Keratinocyte (primary cell): ENCODE measurements at regions not wholly inside any gene's neighbourhood (a gene's known extent, or its start where the extent isn't known, plus 50 kb on each side); places are given as distances from the start of the nearest gene placed in this dataset.

Experiments used
- DNase-seq: peaks from one replicate; pipeline ENCODE4 v3.0.0-alpha.2; 2011; ENCODE audit warnings: low read depth, missing footprints, low spot score
- FAIRE-seq: peaks from 2 replicates; lab custom pipeline; 2011; peaks lifted over from hg19 to GRCh38; lab: Jason Lieb, UNC
- H2AFZ ChIP-seq: 2 replicates; pipeline ENCODE4 v1.6.0; 2012; ENCODE audit warnings: low read length, control low read depth, inconsistent platforms; ENCODE audit not compliant: control insufficient read depth
- H3K27ac ChIP-seq: 2 replicates; pipeline ENCODE4 v1.5.1; 2011; ENCODE audit warnings: low read length; ENCODE audit not compliant: control insufficient read depth, insufficient read depth
- H3K27me3 ChIP-seq: 3 replicates; pipeline ENCODE4 v1.6.0; 2011; ENCODE audit warnings: low read length; ENCODE audit not compliant: control insufficient read depth, insufficient read depth; ENCODE audit errors: extremely low read depth
- H3K36me3 ChIP-seq, 2 experiments: 2 replicates in 1 of 2; 3 replicates in 1 of 2; pipeline ENCODE4 v1.5.1; 2011; ENCODE audit warnings: low read length in 2 of 2, mild to moderate bottlenecking in 1 of 2; ENCODE audit not compliant: control insufficient read depth in 2 of 2, insufficient read depth in 2 of 2; ENCODE audit errors: extremely low read depth in 1 of 2
- H3K4me1 ChIP-seq: 3 replicates; pipeline ENCODE4 v1.5.1; 2011; ENCODE audit warnings: low read length; ENCODE audit not compliant: control insufficient read depth, insufficient read depth; ENCODE audit errors: extremely low read depth
- H3K4me2 ChIP-seq: 3 replicates; pipeline ENCODE4 v1.6.0; 2011; ENCODE audit warnings: low read depth, low read length; ENCODE audit not compliant: control insufficient read depth, insufficient read depth; ENCODE audit errors: extremely low read depth
- H3K4me3 ChIP-seq, 3 experiments: fragments of 200-600 bp in 1 of 3; sonication (generic) in 1 of 3; 2 replicates in 2 of 3; 3 replicates in 1 of 3; pipeline ENCODE4 v1.5.1; 2011 to 2016; ENCODE audit warnings: low read length in 3 of 3, mild to moderate bottlenecking in 3 of 3, control low read depth in 2 of 3, inconsistent platforms in 1 of 3, low read depth in 1 of 3, mixed read lengths in 1 of 3, mixed run types in 1 of 3, moderate library complexity in 1 of 3; ENCODE audit not compliant: control insufficient read depth in 2 of 3, insufficient read depth in 2 of 3; ENCODE audit errors: extremely low read depth in 1 of 3
- H3K79me2 ChIP-seq: 2 replicates; pipeline ENCODE4 v1.6.0; 2012; ENCODE audit warnings: low read length; ENCODE audit not compliant: control insufficient read depth, insufficient read depth
- H3K9ac ChIP-seq: 3 replicates; pipeline ENCODE4 v1.6.0; 2011; ENCODE audit warnings: low read length; ENCODE audit not compliant: control insufficient read depth, insufficient read depth; ENCODE audit errors: extremely low read depth
- H3K9me1 ChIP-seq: 3 replicates; pipeline ENCODE4 v1.6.0; 2011; ENCODE audit warnings: low read length; ENCODE audit not compliant: control insufficient read depth, insufficient read depth; ENCODE audit errors: extremely low read depth
- H3K9me3 ChIP-seq: 2 replicates; pipeline ENCODE4 v1.5.1; 2012; ENCODE audit warnings: low read depth, low read length; ENCODE audit not compliant: control insufficient read depth
- H4K20me1 ChIP-seq: 3 replicates; pipeline ENCODE4 v1.6.0; 2011; ENCODE audit warnings: low read length; ENCODE audit not compliant: control insufficient read depth, insufficient read depth; ENCODE audit errors: extremely low read depth
- CTCF ChIP-seq, 3 experiments: IDR thresholded peaks in 1 of 3; conservative IDR thresholded peaks in 1 of 3; optimal IDR thresholded peaks in 1 of 3; 2 replicates in 2 of 3; 3 replicates in 1 of 3; pipeline versions ENCODE3 to v1.5.1; 2011; ENCODE audit warnings: low read length in 3 of 3, mild to moderate bottlenecking in 3 of 3, moderate library complexity in 2 of 3, control low read depth in 1 of 3, inconsistent platforms in 1 of 3; ENCODE audit not compliant: insufficient read depth in 2 of 3; ENCODE audit errors: extremely low read depth in 1 of 3
- EZH2 ChIP-seq: IDR thresholded peaks from one replicate; pipeline ENCODE4 v1.6.1; 2012; ENCODE audit warnings: inconsistent platforms, mild to moderate bottlenecking, low read length, moderate library complexity
- dilution Hi-C: fragments of 300-500 bp; cut with MboI; formaldehyde crosslinking; loops from one replicate; pipeline ENCODE4 v1.7.0; 2020; ENCODE audit warnings: low sequenced_read_pairs; ENCODE audit not compliant: extremely low pct_ligation_motif_present

- Histone ChIP-seq H4K20me1 (no peaks in the 10 kb centered on the region), H3K27ac (no peak overlapping the region), H3K9ac (no peak overlapping the region), H3K9me1 (no peaks in the 10 kb centered on the region), H3K9me3 (no peaks in the 10 kb centered on the region), H2AFZ (no peak overlapping the region), H3K4me1 (no peaks in the 10 kb centered on the region), H3K4me2 (no peak overlapping the region), H3K27me3 (no peaks in the 10 kb centered on the region), H3K79me2 (no peaks in the 10 kb centered on the region), H3K4me3 (no peak overlapping the region), H3K36me3 (no peaks in the 10 kb centered on the region)
- dilution Hi-C loops, result no loop called here
- no peak for TF ChIP-seq EZH2
- no peak for TF ChIP-seq CTCF (optimal IDR thresholded peaks at IDR 0.05 in 1 of 3, IDR thresholded peaks at IDR 0.05 in 1 of 3, conservative IDR thresholded peaks at IDR 0.05 in 1 of 3; ENCODE audit: extremely low read depth in 1 of 3, insufficient read depth in 2 of 3, low read length in 3 of 3)
- DNase-seq, result no peak
- no peak for FAIRE-seq
Observed at GRCh38 chr2:2400286-2401038, 69.4 kb upstream of the MYT1L start.

DNA sequence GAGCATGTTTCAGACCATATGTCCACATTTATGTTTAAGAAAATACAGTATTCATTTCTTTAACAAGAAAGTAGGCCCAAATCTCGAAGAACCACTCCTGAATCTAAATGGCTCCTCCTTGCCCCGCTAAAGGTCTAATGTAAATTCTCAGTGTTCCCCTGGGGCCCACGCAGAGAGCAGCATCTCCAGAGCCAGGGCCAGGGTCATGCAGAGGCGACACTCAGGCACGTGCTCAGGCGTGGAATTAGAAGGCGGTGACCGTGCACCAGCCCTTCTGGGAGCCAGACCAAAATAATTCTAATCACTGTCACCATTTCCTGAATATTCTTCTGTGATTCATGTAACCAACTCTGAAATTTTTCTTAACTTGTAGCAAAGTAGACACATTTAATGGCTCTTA lies 68.3 kb upstream of the MYT1L start:
- Histone ChIP-seq H4K20me1 (no peaks in the 10 kb centered on the region), H3K36me3 (no peaks in the 10 kb centered on the region), H3K9ac (no peak overlapping the region), H3K9me1 (no peaks in the 10 kb centered on the region), H3K9me3 (no peaks in the 10 kb centered on the region), H3K79me2 (no peaks in the 10 kb centered on the region), H3K27me3 (no peaks in the 10 kb centered on the region), H3K4me3 (no peak overlapping the region), H3K4me2 (no peak overlapping the region), H3K27ac (no peak overlapping the region), H3K4me1 (no peaks in the 10 kb centered on the region), H2AFZ (no peak overlapping the region)
- FAIRE-seq, result no peak
- dilution Hi-C loops, result no loop called here
- TF ChIP-seq EZH2, result no peak
- no peak for DNase-seq

DNA sequence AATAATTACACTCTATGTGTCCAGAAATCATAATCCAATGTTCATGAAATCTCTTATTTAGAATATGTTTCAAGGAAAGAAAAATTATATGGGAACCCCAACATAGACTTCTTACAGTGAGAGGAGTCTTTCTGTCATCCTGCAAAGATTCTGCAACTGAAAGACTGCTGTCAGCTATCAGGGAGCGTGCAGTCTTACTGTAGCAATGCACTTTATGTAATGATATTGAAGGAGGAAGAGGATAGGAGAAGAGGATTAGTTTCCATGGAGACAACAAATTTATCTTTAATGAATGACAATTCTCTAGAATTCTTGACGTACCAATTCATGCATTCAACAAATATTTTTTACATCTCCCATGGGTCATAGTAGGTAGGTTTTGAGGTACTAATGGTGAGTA lies 61.3 kb upstream of the MYT1L start:
- no peaks in the 10 kb centered on the region for H3K4me1 ChIP-seq
- H3K4me2 ChIP-seq, result no peak overlapping the region
- H3K27me3 ChIP-seq, result no peaks in the 10 kb centered on the region
- FAIRE-seq, result no peak
- H3K4me3 ChIP-seq, result no peak overlapping the region
- H3K27ac ChIP-seq, result no peak overlapping the region
- no peaks in the 10 kb centered on the region for H3K9me1 ChIP-seq
- H3K36me3 ChIP-seq, result no peaks in the 10 kb centered on the region
- DNase-seq, result no peak
- no peak overlapping the region for H2AFZ ChIP-seq
- dilution Hi-C loops, result no loop called here
- no peaks in the 10 kb centered on the region for H4K20me1 ChIP-seq
- TF ChIP-seq EZH2 (no peak), CTCF (optimal IDR thresholded peaks at IDR 0.05 in 1 of 3, IDR thresholded peaks at IDR 0.05 in 1 of 3, conservative IDR thresholded peaks at IDR 0.05 in 1 of 3; ENCODE audit: extremely low read depth in 1 of 3, insufficient read depth in 2 of 3, low read length in 3 of 3) (no peak)
- H3K9ac ChIP-seq, result no peak overlapping the region
- H3K79me2 ChIP-seq, result no peaks in the 10 kb centered on the region
- H3K9me3 ChIP-seq, result no peaks in the 10 kb centered on the region
